ENCODE measurements at regions not wholly inside any gene's neighbourhood (a gene's known extent, or its start where the extent isn't known, plus 50 kb on each side); places are given as distances from the start of the nearest gene placed in this dataset.

DNA sequence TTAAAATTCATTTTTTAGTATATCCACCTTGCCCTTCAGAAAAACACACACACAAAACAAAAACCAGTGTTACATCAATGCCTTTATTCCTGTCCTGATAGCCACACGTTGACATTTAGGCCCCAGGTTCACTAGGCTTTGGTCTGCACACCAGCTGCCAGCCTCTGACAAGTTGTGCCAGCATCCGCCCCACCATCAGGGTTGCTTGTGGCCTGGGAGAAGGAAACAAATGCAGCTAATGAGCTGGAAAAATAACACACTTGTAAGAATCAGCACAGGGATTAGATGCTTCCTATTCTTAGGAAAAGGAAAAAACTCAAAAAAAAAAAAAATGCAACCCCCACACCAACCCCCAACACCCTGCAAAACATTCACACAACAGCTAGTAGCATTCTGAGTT, 404.0 kb upstream of the GRIA1 start:
- TF ChIP-seq CTCF (optimal IDR thresholded peaks at IDR 0.05 in 1 of 3, IDR thresholded peaks at IDR 0.05 in 1 of 3, conservative IDR thresholded peaks at IDR 0.05 in 1 of 3; ENCODE audit: extremely low read depth in 1 of 3, insufficient read depth in 2 of 3, low read length in 3 of 3) (no peak), EZH2 (IDR thresholded peaks at IDR 0.05; ENCODE audit: low read length) (no peak)
